ENCODE measurements at regions not wholly inside any gene's neighbourhood (a gene's known extent, or its start where the extent isn't known, plus 50 kb on each side); places are given as distances from the start of the nearest gene placed in this dataset.

- no peak for DNase-seq (ENCODE audit: low read depth in 2 of 2)
Measured at GRCh38 chr2:76579911-76580310, 869.2 kb upstream of the GCFC2 start.

DNA sequence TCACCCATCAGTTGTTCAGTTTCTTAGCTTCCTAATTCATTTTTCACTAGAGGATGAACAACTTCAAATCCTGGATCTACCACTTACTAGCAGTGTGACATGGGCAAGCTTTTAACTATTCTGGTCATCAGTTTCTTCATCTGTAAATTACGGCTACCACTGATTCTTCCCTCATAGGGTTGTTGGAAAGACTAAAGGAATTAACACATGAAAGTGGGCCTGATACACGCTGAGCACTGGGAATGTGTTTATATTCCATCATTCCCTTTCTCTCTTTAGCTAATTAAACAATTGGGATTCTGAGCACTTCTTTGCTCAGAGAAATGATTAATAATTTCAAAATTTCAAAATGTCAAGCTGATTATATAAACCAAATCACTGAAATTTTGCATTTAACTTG lies 862.3 kb upstream of the GCFC2 start:
- no peak for DNase-seq (ENCODE audit: low read depth in 2 of 2)

DNA sequence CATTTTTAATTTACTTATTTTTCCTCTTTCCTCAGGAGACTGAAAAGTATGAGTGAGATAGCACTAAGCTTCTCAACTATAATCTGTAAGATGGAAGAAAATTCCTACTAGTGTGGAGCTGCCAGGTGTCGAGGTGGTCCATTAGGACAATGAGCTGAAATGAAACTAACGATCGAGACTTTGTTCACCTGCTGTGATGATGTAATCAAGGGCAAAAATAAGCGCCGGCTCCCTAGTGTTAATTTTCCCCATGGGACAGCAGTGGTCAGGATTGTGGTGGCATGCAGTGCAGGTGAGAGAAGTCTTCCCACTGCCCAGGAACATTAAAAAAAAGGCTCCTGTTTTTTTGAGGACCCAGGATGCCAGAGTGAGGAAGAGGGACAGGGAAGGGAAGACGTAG lies 859.1 kb upstream of the GCFC2 start:
- DNase-seq (ENCODE audit: low read depth in 2 of 2): no peak

GRCh38 chr2:76567478-76567877 lies 856.8 kb upstream of the GCFC2 start:
- DNase-seq (ENCODE audit: low read depth in 2 of 2): no peak

GRCh38 chr2:76564734-76565133 lies 854.0 kb upstream of the GCFC2 start:
- no peak for DNase-seq (ENCODE audit: low read depth in 2 of 2)

DNA sequence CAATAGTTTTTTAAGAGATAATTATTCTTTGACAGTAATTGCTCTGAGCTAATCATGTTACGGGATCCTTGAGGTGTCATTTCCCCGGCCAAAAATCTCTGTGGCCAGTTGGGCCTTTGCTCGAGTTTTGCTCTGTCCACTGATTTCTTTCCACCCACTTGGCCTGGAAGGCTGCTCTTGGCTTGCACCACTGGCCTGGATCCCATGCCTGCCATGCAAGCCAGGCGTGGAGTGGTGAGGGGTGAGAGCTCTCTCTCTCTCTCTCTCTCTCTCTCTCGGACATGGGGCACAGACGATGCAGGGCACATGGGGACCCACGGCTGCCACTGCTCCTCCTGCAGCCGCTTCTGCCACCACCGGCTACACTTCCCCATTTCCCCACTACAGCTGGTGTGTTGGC lies 853.0 kb upstream of the GCFC2 start:
- no peak for DNase-seq (ENCODE audit: low read depth in 2 of 2)

DNA sequence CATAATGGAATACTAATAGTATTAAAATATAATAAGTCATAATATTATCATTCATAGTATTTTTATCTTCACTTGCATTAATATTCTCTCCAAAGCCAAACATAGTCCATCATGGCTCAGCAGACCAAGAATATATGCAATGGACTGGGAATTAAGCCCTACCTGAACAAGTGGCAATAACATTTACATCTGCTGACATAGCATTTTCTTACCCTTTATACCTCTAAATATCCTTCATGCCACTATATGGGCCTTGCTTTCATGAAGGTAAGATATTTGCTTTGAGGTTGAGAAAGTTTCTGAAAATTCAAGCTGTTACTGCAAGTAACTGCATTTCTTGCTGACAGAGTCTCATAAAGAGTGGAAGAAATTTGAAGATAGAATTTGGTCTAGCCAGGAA lies 847.4 kb upstream of the GCFC2 start:
- no peak for DNase-seq (ENCODE audit: low read depth in 2 of 2)

DNA sequence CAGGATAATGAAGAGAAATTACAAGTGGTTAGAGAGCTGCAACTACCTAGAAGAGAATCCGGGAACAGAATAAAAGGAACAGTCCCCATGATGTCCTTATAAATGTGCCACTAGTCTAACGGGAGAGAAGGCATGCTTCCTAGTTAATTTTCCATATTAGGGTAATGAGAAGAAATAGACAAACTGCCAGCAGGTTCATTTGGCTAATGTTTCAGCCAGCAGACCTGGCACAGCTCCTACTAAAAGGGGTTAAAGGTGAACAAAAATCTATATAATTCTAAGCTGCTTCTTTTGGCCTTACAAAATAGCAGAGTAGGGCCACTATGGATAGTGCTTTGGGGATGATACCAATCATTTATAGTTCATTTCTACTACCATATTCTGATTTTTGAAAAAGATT lies 845.3 kb upstream of the GCFC2 start:
- no peak for DNase-seq (ENCODE audit: low read depth in 2 of 2)

GRCh38 chr2:76546207-76546606 lies 835.5 kb upstream of the GCFC2 start:
- no peak for DNase-seq (ENCODE audit: low read depth in 2 of 2)

DNA sequence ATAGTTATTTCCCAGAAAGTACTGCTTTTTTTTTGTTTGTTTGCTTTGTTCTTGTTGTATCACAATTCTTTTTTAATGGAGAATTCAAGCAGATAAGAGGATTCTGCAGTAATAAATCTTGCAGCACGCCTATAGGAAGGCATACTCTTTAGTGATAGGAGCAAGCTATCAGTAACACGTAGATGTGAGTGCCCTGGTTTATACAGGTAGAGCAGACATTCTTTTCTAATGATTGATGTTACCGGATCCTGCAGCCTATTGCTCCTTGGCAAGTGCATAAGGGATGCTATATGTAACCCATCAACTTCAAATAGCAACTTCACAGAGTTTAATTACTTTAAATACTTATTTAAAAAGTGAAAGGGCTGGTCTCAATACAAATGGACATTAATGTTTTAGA lies 834.2 kb upstream of the GCFC2 start:
- no peak for DNase-seq (ENCODE audit: low read depth in 2 of 2)

DNA sequence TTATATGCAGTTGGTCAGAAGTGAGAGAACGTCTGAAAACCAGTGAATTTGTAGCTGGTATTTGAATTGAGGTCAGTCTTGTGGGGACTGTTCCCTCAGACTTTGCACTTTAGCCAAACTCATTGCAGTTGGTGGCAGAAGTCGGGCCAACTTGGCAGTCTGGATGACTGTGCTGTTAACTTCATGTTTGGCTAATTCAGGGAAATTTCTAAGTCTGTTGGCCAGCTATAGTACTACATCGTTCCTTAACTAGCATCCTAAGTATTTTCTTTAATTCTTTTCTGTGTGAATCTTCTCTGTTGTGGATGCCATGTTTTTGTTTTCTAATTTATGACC lies 806.8 kb upstream of the GCFC2 start:
- DNase-seq (ENCODE audit: low read depth in 2 of 2): no peak

GRCh38 chr2:76516861-76517573 lies 806.3 kb upstream of the GCFC2 start:
- no peak for DNase-seq (ENCODE audit: low read depth in 2 of 2)

GRCh38 chr2:76512201-76512820 lies 801.6 kb upstream of the GCFC2 start:
- no peak for DNase-seq (ENCODE audit: low read depth in 2 of 2)

DNA sequence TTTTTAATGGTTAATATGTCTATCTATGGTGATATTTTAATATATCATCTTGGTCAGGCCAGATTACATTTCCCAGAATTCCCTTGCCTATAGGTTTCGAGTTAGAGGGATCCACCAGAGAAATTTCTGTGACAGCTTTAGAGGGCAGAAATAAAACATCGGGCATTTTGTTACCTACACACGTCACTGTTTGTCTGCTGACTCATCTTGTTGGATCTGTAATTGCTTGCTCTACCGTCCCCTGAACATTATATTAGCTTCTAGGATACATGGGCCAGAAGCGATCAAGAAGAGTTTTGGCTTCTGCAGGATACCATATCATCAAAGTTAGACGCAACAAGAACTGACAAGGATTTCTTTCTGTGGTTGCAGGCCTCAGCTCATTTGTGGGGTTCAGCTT lies 795.8 kb upstream of the GCFC2 start:
- DNase-seq (ENCODE audit: low read depth in 2 of 2): no peak

DNA sequence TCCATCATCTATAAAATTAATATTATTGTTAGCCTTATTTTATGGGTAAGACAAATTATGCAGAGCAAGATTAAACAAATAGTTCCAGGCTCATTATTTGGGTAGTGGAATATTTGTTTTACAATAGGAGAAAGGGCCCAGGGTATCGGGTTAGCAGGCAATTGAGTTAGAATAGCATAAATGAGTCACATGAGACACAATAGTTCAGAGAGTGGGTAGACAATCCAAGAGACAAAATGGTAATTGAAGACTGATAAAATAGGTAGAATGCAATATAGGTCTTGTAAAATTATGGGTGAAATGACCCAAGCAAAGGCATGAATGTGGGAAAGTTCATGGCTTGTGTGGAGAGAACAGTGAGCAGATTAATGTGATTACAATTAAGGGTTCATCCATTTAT lies 790.9 kb upstream of the GCFC2 start:
- no peak for DNase-seq (ENCODE audit: low read depth in 2 of 2)

- no peak for DNase-seq (ENCODE audit: low read depth in 2 of 2)
Measured at GRCh38 chr2:76498360-76498759, 787.6 kb upstream of the GCFC2 start.

DNA sequence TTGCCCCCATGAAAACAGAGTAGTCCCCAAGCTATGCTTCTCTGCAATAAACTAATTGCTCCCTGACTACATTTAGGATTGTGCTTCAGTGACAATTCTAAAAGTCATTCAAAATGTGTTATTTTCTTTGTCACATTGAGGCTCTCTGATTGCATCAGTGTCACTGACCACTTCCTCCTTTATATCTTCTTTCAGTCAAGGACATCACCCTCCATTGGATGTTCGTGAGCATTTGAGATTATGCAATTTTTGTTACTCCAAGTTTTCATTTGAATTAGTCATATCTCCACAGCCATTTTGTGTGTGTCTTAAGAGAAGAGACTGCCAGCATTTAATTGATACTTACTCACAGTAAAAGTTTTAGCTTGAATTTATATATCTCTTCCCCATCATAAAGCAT lies 780.8 kb upstream of the GCFC2 start:
- DNase-seq (ENCODE audit: low read depth in 2 of 2): no peak

DNA sequence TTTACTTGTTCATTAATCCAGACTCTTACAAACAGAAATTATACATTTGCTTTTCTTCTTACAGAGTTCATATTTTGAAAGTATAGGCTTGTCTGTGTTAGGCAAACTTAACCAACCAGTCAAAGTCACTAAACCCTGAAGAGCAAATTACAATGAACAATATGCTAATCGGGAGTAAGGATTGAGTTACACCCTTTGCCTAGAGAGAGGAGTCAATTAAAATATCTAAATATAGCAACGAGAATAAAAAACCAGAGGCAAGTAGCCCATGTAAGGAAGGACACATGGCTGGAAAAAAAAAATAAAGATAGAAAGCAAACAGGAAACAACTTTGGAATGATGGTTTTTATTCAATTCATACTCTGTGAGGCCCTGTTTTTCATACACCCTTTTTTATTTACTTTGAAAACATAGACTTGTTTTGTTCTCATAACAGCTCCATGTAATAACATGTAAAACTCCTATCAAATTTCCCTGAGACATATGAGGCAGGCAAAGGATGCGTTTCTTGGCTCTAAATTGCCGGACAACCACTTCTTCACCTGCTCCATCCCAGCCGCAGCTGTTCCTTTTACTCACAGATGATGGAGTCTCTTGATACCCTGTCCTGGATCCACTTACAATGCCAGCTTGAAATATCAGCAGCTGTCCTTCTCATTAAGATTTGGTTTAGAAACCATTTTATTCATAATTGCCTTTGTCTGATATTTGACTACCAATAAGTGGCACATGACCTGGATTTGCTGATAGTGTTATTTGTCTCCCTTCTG lies 767.7 kb upstream of the GCFC2 start:
- DNase-seq (ENCODE audit: low read depth in 2 of 2): no peak

DNA sequence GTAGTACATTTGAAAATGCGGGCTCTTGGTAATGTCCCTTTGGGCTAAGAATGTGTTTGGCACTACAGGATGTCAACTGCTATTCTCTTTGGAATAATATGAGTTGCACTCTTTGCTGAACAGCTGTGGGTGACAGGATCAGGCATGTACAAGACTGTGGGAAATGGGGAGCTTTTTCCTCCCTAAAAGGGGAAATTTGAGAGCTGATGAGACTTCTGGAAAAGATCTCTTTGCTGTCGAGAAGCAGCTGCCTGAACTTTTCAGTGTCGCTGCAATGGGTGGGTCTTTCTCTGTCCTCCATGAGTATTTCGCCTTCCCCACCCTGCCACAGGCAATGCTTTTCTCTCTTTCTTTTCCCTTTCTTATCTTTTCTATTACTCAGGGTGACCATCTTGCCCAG lies 762.2 kb upstream of the GCFC2 start:
- DNase-seq (ENCODE audit: low read depth in 2 of 2): no peak

GRCh38 chr2:76469066-76469465 lies 758.4 kb upstream of the GCFC2 start:
- DNase-seq (ENCODE audit: low read depth in 2 of 2): no peak

DNA sequence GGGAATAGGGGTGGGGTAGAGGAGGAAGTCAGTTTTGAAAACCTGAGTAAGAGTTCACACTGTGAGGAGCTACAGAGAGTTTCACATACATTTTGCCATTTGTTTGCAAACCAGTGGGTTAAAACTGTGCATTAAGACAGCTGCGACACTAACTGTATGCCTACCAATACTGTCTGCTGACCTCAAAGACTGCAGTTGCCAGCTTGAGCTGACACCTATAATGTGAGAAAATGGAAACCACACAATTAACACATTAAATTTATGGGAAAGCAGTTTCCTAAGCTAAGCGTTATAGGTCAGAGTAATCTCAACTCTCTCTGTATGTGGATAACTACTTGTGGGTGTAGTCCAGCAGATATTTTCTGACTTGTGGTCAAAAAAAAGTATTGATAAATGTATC lies 756.6 kb upstream of the GCFC2 start:
- no peak for DNase-seq (ENCODE audit: low read depth in 2 of 2)

GRCh38 chr2:76464310-76464709 lies 753.6 kb upstream of the GCFC2 start:
- no peak for DNase-seq (ENCODE audit: low read depth in 2 of 2)

DNA sequence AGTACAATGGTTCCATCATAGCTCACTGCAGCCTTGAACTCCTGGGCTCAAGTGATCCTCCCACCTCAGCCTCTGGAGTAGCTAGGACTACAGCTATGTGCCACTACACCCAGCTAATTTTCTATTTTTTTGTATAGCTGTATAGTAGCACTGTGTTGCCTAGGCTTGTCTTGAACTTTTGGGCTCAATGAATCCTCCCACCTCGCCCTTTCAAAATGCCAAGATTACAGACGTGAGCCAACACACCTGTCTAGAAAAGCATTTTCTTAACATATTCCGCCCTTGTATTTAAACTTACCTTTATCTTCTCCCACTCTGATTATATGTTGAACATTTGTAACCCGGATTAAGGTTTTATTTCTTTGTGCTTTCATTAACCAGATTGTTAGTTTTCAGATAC lies 750.7 kb upstream of the GCFC2 start:
- DNase-seq (ENCODE audit: low read depth in 2 of 2): no peak

Data from dermis microvascular lymphatic vessel endothelial cell (primary cell).